Ovary (tissue), 3 donors: ENCODE measurements at regions not wholly inside any gene's neighbourhood (a gene's known extent, or its start where the extent isn't known, plus 50 kb on each side); places are given as distances from the start of the nearest gene placed in this dataset.

ENCODE experiments used
- POLR2A ChIP-seq: fragments of 450-650 bp; IDR thresholded peaks from one replicate; pipeline ENCODE4 v1.6.1; 2017; ENCODE audit warnings: antibody characterized with exemption, mild to moderate bottlenecking, moderate library complexity
- TF ChIP-seq, protein P1 (sequence below), 3 donors: fragments of 450-650 bp in 2 of 3; fragments of 200-600 bp in 1 of 3; IDR thresholded peaks; one replicate each; pipeline versions ENCODE4 v1.5.1 to v1.8.0; 2016 to 2022; ENCODE audit warnings: antibody characterized with exemption in 3 of 3, mild to moderate bottlenecking in 1 of 3
- donor health status: DM: no; HTN: no; CAD: no.

DNA sequence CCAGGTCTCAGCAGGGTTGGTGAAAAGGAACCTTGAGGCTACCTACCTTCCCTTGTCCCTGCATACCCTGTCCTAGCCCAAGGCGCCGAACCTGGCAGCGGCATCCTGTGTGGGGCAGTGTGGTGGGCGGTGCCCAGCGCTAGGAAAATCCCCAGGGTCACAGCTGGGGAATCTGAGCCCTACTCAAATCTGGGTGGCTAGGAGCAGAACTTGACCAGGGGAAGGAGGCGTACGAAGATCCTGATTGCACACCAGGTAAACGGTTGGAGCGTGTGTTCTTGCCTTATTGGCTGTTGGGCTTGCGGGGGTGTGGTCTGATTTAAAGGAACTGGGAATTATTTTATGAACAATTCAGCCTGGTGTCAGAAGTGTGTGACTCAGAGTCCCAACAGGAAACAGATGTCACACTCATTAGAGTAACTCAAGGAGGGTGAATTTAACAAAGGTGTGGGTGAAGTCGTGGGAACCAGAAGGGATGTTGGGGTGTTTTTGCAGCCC is 118.6 kb downstream of the LRIG2 start:
- no peak for TF ChIP-seq POLR2A
- TF ChIP-seq, protein P1, sequence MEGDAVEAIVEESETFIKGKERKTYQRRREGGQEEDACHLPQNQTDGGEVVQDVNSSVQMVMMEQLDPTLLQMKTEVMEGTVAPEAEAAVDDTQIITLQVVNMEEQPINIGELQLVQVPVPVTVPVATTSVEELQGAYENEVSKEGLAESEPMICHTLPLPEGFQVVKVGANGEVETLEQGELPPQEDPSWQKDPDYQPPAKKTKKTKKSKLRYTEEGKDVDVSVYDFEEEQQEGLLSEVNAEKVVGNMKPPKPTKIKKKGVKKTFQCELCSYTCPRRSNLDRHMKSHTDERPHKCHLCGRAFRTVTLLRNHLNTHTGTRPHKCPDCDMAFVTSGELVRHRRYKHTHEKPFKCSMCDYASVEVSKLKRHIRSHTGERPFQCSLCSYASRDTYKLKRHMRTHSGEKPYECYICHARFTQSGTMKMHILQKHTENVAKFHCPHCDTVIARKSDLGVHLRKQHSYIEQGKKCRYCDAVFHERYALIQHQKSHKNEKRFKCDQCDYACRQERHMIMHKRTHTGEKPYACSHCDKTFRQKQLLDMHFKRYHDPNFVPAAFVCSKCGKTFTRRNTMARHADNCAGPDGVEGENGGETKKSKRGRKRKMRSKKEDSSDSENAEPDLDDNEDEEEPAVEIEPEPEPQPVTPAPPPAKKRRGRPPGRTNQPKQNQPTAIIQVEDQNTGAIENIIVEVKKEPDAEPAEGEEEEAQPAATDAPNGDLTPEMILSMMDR (IDR thresholded peaks at IDR 0.05) = no peak
